Amniotic epithelial cell (primary cell): ENCODE measurements at regions not wholly inside any gene's neighbourhood (a gene's known extent, or its start where the extent isn't known, plus 50 kb on each side); places are given as distances from the start of the nearest gene placed in this dataset.

Source experiments
- DNase-seq: peaks from one replicate; pipeline ENCODE4 v3.0.0-alpha.2; 2010; ENCODE audit warnings: low read depth

DNA sequence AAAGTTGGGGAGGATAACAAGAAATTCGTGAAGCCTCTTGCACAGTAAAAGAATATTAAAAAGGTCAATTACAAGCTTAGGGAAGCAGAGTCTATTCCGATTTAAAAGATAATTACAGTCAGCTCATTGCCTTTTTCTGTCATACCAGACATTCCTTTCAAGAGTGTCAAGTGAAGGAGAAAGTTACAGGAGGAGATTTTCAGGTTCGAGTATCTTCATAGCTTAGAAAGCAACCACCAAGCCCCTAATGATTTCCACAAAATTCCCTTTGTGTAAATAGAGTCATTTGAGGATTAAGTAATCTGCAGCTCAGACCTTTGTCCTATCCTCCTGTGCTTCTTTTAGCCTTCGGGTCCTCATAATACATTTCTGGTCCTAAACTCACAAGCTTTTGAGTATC, 414.9 kb downstream of the CDH2 start:
- DNase-seq, result no peak

DNA sequence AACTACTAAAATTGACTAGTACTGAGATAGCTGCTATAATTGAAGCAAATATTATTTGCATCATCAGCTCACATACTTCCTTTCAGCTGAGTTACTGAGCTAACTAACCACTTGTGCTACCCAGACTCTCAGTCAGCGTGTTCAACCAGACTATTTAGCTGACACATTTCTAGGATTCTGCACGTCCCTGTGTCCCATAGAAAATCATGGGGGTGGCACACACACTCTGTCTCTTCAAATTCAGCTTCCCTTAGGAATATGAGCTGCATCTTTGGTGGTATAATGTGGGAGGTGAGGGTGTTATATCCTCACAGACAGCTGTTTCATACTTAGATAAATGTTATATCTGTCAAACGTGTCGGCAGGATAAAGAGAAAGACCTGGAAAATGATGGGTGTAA, 424.0 kb downstream of the CDH2 start:
- no peak for DNase-seq

DNA sequence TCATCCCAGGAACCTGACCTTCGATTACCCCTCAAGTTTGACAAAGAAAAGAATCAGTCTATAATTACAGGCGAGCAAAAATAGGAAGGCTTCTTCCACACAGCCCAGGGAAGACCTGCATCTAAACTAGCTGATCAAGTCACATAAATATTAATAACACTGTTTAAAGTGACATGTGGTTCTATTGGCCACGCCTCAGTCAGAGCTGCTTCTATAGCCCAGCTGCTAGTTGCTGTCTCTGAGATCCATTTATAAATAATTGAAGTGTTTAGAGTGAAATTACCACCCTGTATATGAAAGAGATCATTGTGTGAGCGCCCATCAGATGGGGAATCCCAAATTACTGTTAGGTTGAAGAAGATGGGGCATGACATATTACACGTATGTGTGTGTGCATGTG, 426.0 kb downstream of the CDH2 start:
- DNase-seq, result no peak

DNA sequence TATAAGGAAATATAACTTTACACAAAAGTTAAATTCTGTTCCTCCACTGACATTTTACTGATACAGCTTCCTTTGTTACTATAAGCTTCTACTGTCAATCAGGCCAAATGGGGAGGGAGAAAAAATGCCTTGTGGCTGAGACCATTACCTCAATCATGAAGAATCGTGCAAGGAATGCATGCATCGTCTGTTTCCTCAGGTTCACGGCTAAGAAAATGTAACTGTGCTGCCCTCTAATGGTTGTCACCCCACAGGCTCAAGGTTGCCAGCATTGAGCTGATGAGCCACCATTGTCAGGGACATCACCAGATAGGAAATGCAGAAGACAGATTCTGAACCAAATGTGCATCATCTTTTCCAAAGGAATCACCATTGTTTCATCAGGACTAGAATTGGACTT, 426.9 kb downstream of the CDH2 start:
- DNase-seq, result peak; percentile 85

DNA sequence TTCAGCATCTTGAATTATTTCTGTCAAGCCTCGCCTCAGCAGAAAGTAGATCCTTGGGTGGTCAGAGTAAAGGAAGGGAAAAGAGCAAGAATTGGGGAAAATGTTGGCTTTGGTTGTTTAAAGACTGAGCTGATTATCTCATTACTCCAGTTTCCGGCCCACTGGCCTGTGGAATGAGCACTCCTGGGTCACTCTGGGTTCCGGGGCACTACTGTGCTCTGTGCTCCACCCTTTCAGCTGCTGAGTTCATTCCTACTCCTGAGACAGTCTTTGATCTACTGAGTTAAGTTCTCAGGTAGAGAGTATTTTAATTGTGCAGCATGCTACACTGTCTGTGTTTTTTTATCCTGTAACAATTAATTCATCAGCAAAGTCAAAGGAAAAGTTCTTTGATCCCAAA, 427.7 kb downstream of the CDH2 start:
- DNase-seq, result no peak

DNA sequence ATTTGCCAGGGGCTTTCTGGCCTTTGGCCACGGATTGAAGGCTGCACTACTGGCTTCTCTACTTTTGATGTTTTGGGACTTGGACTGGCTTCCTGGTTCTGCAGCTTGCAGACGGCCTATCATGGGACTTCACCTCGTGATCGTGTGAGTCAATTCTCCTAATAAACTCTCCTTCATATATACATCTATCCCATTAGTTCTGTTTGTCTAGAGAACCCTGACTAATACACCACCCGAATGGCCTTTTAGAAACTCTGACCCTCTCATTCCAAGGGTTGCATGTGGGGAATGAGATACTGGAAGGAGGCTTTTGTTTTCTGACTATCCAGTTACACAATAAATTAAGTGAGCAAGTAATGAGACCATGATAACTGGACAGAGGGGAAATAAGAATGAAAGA, 430.7 kb downstream of the CDH2 start:
- DNase-seq, result no peak

DNA sequence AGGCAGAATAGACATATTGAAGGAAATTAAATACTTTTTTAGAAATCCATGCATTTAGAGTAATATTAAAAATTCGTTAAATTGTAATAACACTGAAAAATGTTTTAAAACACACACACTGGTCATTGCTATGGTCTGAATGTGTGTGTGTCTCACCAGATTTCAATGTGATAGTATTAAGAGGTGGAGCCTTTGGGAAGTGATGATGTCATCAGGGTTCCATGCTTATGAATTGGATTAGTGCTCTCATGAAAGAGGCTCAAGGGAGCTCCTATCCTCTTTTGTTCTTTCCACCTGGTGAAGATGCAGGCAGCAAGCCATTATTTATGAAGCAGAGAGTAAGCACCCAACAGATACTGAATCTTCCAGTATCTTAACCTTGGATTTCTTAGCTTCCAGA, 441.8 kb downstream of the CDH2 start:
- peak; percentile 15 for DNase-seq

DNA sequence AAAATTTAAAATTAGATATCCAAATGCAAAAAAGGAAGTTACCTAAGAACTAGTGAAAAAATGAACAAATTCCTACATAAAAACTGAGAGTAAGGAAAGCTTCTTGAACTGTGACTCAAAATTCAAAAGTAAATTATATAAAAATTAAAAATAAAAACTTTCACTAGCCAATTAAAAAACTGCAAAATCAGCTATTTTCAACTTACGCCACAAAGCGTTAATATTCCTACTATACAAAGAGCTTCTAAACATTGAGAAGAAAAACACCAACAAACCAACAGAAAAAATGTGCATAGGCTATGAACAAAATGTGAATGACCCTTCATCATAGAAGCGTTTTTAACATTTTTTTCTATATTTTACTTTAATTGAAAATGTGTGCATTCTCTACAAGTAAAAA, 445.7 kb downstream of the CDH2 start:
- no peak for DNase-seq

DNA sequence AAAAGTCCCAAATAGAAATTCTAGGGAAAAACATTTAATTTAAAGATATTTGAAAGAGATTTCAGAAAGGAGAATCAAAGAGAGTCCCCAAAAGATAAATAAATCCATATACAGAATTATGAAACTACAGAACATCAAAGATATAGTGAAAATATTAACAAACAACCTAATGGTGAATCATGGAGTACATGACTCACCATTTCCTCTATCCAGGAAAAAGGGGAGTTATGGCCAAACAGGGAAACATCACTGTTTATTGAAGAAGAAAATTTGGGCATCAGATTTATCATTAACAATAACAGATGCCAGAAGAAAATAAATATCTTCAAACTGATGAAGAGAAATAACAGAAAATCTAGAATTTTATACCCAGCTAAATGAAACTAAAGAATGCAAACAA, 448.3 kb downstream of the CDH2 start:
- DNase-seq, result peak; percentile 7

DNA sequence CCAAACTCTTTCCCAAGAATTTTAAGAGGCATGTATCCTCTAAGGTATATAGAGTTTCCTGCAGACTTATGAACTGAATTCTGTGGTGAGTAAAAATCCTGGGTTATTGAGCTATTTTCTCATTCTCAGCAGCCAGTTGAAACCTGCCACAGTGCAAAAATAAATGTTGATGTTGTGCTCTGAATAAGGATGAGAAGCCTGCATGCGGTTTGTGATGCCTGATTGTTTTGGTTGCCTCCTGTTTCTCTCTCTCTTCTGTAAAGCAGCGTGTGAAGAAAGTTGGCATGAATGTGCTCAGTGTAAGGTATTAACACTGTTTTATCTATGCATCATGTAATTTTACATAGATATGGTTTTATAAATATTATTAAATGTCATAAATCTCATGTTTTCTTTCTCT, 452.6 kb downstream of the CDH2 start:
- DNase-seq, result no peak

DNA sequence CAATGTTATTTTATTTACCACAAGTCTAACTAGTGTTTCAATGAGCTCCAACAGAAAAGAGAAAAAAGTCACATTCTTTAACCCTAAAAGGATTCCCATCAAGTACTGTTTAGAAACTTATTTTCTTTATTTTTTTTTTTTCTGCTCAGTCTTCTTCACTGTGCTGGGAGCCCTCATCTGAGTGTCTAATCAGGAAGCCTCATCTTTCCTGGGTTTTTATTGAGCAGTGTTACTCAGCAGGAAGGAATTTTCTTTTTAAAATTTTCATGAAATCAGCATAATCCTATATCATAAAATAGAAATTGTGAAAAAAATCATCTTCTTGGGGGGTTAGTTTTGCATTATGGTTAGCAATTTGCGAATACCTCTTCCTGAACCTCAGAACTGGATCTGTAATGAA, 453.8 kb downstream of the CDH2 start:
- peak; percentile 17 for DNase-seq

DNA sequence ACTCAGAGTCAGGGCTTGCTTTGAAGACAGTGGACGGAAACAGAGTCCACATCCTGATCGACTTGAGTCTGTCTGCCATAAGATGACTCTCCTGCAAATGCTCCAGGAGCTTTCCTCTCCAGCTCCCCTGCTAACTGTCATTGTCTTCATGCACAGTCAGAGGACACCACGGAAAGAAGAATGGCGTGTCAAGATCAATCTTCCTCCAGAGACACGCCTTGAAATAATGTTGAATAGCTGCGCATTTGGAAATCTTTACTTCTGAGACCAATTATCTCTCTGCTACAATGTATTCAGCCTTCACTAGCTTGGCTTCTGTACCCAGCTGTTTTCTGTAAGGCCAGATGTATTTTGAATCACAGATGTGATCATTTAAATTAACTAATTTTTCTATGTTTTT, 457.2 kb downstream of the CDH2 start:
- DNase-seq, result no peak

DNA sequence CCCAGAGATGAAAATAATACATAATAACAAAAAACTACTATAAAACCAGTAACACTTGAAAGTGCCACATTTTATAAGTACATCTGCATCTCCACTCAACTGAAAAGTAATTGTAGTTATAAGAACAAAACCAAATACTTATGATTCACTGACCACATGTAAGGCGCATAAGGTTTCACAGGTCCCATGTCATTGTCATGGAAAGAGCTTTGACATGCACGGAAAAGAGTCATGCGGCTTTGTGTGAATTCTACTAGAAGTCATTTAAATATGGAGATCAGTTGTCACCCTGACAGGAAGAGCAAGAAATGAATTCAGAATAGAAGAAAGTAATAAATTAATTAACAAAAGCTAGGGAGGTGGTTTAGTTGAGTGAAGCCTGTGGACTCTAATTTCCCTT, 459.1 kb downstream of the CDH2 start:
- DNase-seq, result no peak

DNA sequence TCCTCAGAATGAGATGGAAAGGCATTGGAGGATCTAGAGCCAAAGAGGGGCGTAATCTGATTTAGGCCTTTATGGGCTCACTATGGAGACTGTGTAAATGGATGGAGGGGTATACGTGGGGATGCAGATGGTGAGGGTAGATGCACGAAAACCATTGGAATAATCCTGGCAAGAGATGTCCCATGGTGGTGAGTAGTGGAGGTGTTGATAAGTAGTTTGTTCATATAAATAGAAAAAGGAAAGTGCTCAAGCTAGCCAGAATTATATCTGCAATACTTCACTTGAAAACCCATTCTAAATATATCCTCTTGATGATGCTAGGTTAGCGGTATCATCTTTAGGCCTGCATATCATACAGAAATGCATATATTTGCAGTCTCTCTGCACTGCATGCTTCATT, 459.7 kb downstream of the CDH2 start:
- no peak for DNase-seq

DNA sequence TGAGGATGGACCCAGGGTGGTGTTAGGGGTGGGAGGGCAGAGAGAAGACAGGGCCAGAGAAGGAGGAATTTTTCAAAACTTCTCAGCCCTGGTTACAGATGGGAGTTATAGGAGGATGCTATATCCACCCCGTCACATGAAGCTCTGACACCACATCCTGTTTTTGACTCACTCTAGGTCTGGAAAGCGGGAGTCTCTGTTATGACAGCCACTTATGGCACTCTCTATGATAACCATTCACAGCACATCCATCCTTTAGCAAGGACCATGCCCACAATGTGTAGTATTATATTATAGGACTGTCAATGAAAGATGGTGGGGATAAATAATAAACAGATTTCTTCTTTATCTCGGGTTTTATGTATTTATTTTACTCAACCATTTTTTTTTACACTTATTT, 461.2 kb downstream of the CDH2 start:
- DNase-seq, result peak; percentile 4

DNA sequence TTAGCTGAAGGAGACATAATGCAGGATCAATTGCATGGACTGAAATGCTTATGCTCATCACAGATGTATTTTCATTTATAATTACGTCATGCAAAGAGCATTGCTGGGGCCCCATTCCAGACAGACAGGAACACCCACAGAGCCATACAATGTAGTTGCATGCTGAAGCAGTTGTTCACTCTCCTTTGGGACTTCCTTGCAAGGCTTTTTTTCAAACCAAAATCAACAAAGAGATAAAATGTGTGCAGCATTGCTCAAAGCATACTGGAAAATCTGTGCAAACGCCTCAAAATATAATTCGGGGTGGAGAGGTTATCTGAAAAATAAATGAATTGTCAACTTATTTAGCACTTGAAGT, 463.2 kb downstream of the CDH2 start:
- DNase-seq, result peak; percentile 69

DNA sequence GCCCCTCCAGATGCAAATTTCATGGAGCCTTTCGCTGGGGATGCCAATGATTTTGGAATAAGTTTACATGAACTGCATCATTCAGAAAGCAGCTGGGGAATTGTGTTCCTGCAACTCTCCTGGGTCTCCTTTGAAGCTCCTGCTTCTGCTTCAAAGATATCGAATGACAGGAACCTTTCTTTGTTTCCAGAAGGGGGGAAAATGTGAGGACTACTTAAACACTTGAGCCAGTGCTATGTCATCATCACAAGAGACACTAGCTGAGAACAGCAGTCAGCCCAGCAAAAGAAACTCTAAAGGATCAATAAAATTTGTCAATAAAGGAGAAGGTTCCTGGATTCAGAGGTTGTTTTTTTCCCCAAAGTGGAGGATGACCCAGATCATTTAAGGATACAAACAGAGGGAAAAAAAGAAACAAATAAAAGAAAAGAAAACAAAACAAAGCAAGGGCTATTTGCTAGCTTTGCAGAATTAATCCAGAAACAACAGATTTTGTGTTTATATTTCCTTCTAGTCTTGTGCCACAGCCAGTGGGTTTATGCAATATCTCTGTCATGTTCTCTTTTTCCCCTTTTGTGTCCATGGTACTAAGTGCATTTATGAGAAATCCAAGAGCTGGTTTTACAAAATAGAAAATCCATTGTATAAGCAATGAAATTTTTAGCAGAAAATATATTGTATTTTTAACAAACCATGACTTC, 463.7 kb downstream of the CDH2 start:
- no peak for DNase-seq

DNA sequence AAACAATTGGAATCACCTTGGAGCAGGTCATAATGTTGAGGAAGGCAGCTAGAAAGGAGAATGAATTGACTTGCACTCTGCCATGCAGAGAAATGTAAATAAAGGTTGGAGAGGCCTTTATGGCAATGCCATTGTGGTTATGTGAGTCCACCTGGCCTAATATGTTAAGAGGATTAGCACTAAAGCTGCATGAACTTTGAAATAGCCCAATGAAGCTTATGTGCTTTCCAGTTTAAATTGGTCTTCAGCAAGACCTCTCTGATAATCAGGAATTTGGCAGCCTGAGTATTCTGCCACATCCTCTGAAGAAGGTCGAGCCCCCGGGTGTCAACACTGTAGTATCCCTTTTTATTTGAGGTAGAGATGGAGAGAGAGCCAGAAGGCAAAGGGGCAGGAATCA, 464.9 kb downstream of the CDH2 start:
- DNase-seq, result no peak

DNA sequence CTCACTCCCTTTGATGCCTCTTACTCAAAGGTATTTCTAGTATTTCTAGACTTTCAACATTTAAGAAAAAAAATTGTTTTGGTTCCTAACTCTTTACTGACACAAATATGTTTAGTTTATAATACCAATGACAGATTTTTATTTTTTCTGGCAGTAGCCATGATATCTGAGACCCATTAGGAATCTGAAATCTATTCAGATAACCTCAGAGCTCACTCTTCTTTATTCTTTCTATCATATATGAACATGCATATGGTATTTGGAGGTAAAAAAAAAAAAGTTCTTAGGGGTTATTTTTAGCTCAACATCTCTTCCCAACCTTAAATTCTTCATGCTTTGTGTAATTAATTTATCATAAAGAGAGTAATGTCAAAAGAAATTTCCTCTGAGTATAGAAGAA, 465.5 kb downstream of the CDH2 start:
- no peak for DNase-seq

DNA sequence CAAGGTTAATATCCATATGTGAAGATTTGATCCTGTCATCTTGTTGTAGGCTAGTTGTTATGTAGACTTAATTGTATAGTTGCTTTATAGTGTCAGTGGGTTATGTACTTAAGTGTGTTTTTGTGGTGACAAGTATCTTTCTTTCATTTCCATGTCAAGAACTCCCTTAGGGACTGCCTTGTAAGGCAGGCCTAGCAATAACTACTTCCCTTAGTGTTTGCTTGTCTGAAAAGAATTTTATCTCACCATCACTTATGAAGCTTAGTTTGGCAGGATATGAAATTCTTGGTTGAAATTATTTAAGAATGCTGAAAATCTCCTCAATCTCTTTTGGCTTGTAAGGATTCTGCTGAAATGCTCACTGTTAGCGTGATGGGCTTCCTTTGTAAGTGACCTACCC, 467.6 kb downstream of the CDH2 start:
- no peak for DNase-seq

DNA sequence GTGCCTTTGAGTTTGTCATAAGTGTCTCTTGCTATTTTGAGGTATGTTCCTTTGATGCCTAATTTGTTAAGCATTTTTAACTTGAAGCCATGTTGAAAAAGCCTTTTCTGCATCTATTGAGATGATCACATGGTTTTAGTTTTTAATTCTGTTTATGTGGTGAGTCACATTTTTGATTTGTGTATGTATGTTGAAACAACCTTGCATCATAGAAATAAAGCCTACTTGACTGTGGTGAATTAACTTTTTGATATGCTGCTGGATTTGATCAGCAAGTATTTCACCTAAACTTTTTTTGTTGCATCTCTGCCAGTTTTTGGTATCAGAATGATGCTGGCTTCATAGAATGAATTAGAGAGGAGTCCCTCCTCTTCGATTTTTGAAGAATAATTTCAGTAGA, 469.7 kb downstream of the CDH2 start:
- peak; percentile 73 for DNase-seq

DNA sequence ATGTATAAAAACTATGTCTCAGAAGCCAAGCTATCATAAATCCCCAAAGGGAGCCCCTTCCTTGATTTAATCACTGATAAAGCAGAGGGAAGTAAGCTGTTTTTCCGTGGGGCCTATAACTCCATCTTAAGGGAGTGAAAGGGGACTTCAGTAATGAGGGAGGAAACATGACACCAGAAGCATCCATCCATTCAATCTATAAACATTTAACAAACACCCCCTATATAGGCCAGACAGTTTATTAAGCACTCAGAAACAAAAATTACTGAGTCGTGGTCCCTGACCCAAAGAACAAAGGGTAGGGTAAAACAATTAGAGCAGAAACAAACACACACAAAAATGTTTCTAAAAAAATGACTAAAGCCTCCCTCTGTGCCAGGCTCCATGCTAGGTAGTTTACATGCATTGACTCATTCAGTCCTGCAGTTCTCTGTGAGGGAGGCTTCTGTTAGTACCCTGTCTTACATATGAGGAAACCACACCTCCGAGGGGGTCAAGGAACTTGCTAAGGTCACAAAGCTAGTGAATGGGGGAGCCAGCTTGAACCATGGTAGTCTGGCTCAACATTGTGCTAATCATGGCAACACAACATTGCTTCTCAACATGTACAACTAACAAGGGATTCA, 472.1 kb downstream of the CDH2 start:
- DNase-seq, result peak; percentile 20

DNA sequence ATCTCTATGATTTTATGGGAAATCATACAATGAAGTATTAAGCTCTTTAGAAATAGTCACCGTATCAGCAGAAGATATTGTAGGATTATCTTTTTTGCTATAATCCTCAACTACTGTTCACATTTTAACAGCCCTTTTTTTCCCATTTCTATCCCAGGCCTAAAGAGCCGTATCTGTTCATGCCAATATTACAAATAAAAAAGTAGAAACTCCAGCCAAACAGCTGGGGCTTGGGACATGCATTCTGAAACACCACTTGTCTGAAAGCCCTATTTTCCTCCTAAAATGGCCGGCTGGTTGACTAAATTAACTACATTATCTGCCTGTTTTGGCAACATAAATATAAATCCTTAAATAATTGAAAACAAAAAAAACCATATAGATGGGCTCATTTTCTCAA, 477.8 kb downstream of the CDH2 start:
- no peak for DNase-seq

DNA sequence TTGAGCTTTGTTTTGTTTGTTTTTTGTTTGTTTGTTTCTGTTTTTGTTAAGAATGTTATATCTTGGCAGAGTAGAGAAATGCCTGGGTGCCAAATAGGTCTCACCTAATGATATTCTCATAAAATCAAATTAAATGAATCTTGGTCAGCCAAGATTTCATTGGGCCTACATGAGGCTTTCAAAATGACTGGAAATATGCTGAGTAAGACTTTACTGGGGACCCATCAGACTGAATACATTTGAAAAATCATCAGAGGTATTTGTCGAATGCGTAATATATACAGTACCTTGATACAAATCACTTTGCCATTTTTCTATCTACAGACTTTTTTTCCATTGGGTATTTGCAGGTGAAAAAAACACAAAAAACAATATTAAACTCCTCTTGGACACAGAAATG, 480.8 kb downstream of the CDH2 start:
- no peak for DNase-seq
